H1 (cell line): ENCODE measurements at regions not wholly inside any gene's neighbourhood (a gene's known extent, or its start where the extent isn't known, plus 50 kb on each side); places are given as distances from the start of the nearest gene placed in this dataset.

Experiments
- CTCF ChIA-PET: fragments of 300-600 bp; sonication (Branson Sonifier 250); formaldehyde crosslinking; loops from one replicate; lab custom pipeline; 2021; ENCODE audit not compliant: partially characterized antibody; lab: Charles Lee
- POLR2A ChIA-PET: fragments of 300-600 bp; sonication (Branson Sonifier 250); formaldehyde crosslinking; loops from one replicate; lab custom pipeline; 2021; ENCODE audit warnings: inconsistent platforms; ENCODE audit not compliant: partially characterized antibody; lab: Charles Lee
- DNase-seq, 2 experiments: peaks; one replicate each; pipeline versions ENCODE4 v3.0.0 to v3.0.0-alpha.2; 2010 to 2022; ENCODE audit warnings: low spot score in 2 of 2, low read depth in 1 of 2, mixed read lengths in 1 of 2
- FAIRE-seq: peaks from 2 replicates; lab custom pipeline; 2011; peaks lifted over from hg19 to GRCh38; lab: Jason Lieb, UNC
- H2AFZ ChIP-seq: 2 replicates; pipeline ENCODE4 v1.8.1; 2012; ENCODE audit warnings: low read length, inconsistent platforms
- H2AK5ac ChIP-seq: 2 replicates; pipeline ENCODE4 v1.6.1; 2013; ENCODE audit warnings: low read depth, low read length
- H2BK120ac ChIP-seq: replicated peaks from 2 replicates; pipeline ENCODE3; 2013; ENCODE audit warnings: low read depth, low read length, inconsistent platforms
- H2BK12ac ChIP-seq: 2 replicates; pipeline ENCODE4 v1.6.1; 2013; ENCODE audit warnings: low read depth, low read length
- H2BK15ac ChIP-seq: 2 replicates; pipeline ENCODE4 v1.6.1; 2013; ENCODE audit warnings: low read length
- H2BK20ac ChIP-seq: 2 replicates; pipeline ENCODE4 v1.6.1; 2013; ENCODE audit warnings: low read length
- H2BK5ac ChIP-seq: 2 replicates; pipeline ENCODE4 v1.6.1; 2013; ENCODE audit warnings: low read depth, low read length
- H3K14ac ChIP-seq: 2 replicates; pipeline ENCODE4 v1.6.1; 2013; ENCODE audit warnings: inconsistent platforms; ENCODE audit not compliant: insufficient read length
- H3K18ac ChIP-seq: 2 replicates; pipeline ENCODE4 v1.6.1; 2013; ENCODE audit warnings: low read length; ENCODE audit errors: extremely low read depth
- H3K23ac ChIP-seq: 2 replicates; pipeline ENCODE4 v1.6.1; 2013; ENCODE audit warnings: inconsistent platforms; ENCODE audit not compliant: insufficient read length
- H3K23me2 ChIP-seq: 2 replicates; pipeline ENCODE4 v1.6.1; 2013; ENCODE audit warnings: low read depth, low read length
- H3K27ac ChIP-seq: 2 replicates; pipeline ENCODE4 v1.6.1; 2011; ENCODE audit warnings: low read depth, low read length, inconsistent platforms
- H3K27me3 ChIP-seq, 4 experiments: replicated peaks in 1 of 4; 1 replicate in 1 of 4; 2 replicates in 3 of 4; pipeline versions ENCODE4 v1.6.1 to v1.8.1; 2011 to 2013; ENCODE audit warnings: low read length in 3 of 4, mild to moderate bottlenecking in 3 of 4, inconsistent platforms in 2 of 4, mixed read lengths in 2 of 4, moderate library complexity in 1 of 4; ENCODE audit not compliant: control insufficient read depth in 3 of 4, insufficient read depth in 3 of 4; ENCODE audit errors: extremely low read depth in 1 of 4
- H3K36me3 ChIP-seq, 4 experiments: 2 replicates each; pipeline versions ENCODE4 v1.6.1 to v1.8.1; 2011 to 2013; ENCODE audit warnings: mild to moderate bottlenecking in 4 of 4, low read length in 3 of 4, moderate library complexity in 2 of 4, control low read depth in 1 of 4, inconsistent platforms in 1 of 4; ENCODE audit not compliant: insufficient read depth in 4 of 4, control insufficient read depth in 2 of 4
- H3K4ac ChIP-seq: replicated peaks from 2 replicates; pipeline ENCODE3; 2013; ENCODE audit warnings: low read length, low read depth, mixed read lengths, inconsistent platforms; ENCODE audit not compliant: insufficient read length
- H3K4me1 ChIP-seq, 4 experiments: replicated peaks in 1 of 4; 1 replicate in 1 of 4; 2 replicates in 3 of 4; pipeline versions ENCODE4 v1.6.1 to v1.8.1; 2011 to 2013; ENCODE audit warnings: low read length in 3 of 4, inconsistent platforms in 2 of 4, mixed read lengths in 1 of 4; ENCODE audit not compliant: insufficient read depth in 4 of 4, control insufficient read depth in 3 of 4
- H3K4me2 ChIP-seq, 2 experiments: 2 replicates each; pipeline versions ENCODE4 v1.6.1 to v1.8.1; 2011 to 2013; ENCODE audit warnings: low read depth in 2 of 2, low read length in 2 of 2, control low read depth in 1 of 2, inconsistent platforms in 1 of 2, mild to moderate bottlenecking in 1 of 2; ENCODE audit not compliant: insufficient read depth in 1 of 2
- H3K4me3 ChIP-seq, 4 experiments: fragments of 200-600, 300-600 bp in 1 of 4; sonication (generic), shearing (Covaris generic), sonication (Bioruptor Twin) in 1 of 4; 2 replicates each; pipeline versions ENCODE4 v1.5.1 to v1.8.1; 2011 to 2016; ENCODE audit warnings: low read length in 4 of 4, low read depth in 3 of 4, control low read depth in 2 of 4, inconsistent platforms in 2 of 4, mild to moderate bottlenecking in 2 of 4, mixed read lengths in 1 of 4, moderate library complexity in 1 of 4; ENCODE audit not compliant: insufficient read depth in 2 of 4; ENCODE audit errors: extremely low read depth in 1 of 4
- H3K56ac ChIP-seq: replicated peaks from 2 replicates; pipeline ENCODE3; 2013; ENCODE audit warnings: low read depth, mild to moderate bottlenecking, mixed read lengths, low read length, inconsistent platforms; ENCODE audit not compliant: insufficient read length
- H3K79me1 ChIP-seq: 2 replicates; pipeline ENCODE4 v1.6.1; 2013; ENCODE audit warnings: low read depth, low read length, control low read depth
- H3K79me2 ChIP-seq, 2 experiments: 2 replicates each; pipeline versions ENCODE4 v1.6.1 to v1.8.1; 2012 to 2013; ENCODE audit warnings: low read length in 2 of 2, mild to moderate bottlenecking in 2 of 2, inconsistent platforms in 1 of 2; ENCODE audit not compliant: insufficient read depth in 2 of 2, control insufficient read depth in 1 of 2
- H3K9ac ChIP-seq, 4 experiments: replicated peaks in 1 of 4; 1 replicate in 1 of 4; 2 replicates in 3 of 4; pipeline versions ENCODE4 v1.6.1 to v1.8.1; 2011 to 2013; ENCODE audit warnings: low read depth in 3 of 4, low read length in 3 of 4, control low read depth in 2 of 4, mild to moderate bottlenecking in 2 of 4, moderate library complexity in 2 of 4, inconsistent platforms in 1 of 4; ENCODE audit errors: extremely low read depth in 1 of 4
- H3K9me3 ChIP-seq, 2 experiments: 2 replicates each; pipeline versions ENCODE4 v1.6.1 to v1.8.1; 2012 to 2013; ENCODE audit warnings: mild to moderate bottlenecking in 2 of 2, moderate library complexity in 2 of 2, control low read depth in 1 of 2, inconsistent platforms in 1 of 2, low read depth in 1 of 2, low read length in 1 of 2, mixed read lengths in 1 of 2; ENCODE audit not compliant: insufficient read depth in 2 of 2
- H4K20me1 ChIP-seq, 2 experiments: replicated peaks in 1 of 2; 2 replicates each; pipeline versions ENCODE3 to v1.8.1; 2011 to 2013; ENCODE audit warnings: inconsistent platforms in 2 of 2, low read length in 2 of 2, mild to moderate bottlenecking in 1 of 2; ENCODE audit not compliant: insufficient read depth in 2 of 2, control insufficient read depth in 1 of 2
- H4K5ac ChIP-seq: 2 replicates; pipeline ENCODE4 v1.6.1; 2013; ENCODE audit warnings: low read length, low read depth, mixed read lengths, inconsistent platforms; ENCODE audit not compliant: insufficient read length
- H4K8ac ChIP-seq: 2 replicates; pipeline ENCODE4 v1.8.0; 2013; ENCODE audit warnings: mild to moderate bottlenecking, moderate library complexity, low read length, inconsistent platforms; ENCODE audit not compliant: insufficient read depth; ENCODE audit errors: extremely low read depth
- H4K91ac ChIP-seq: replicated peaks from 2 replicates; pipeline ENCODE3; 2013; ENCODE audit warnings: low read length, mixed read lengths, inconsistent platforms; ENCODE audit not compliant: insufficient read length
- ATF2 ChIP-seq: IDR thresholded peaks from 2 replicates; pipeline ENCODE4 v1.6.1; 2012; ENCODE audit warnings: low read length, inconsistent platforms
- KDM1A ChIP-seq: fragments of 200-600, 300-600 bp; sonication (generic); IDR thresholded peaks from 2 replicates; pipeline ENCODE4 v1.7.1; 2016; ENCODE audit warnings: mild to moderate bottlenecking, low read length, borderline replicate concordance
- MAFK ChIP-seq: IDR thresholded peaks from 2 replicates; pipeline ENCODE4 v1.6.1; 2012; ENCODE audit warnings: low read depth, mild to moderate bottlenecking, improper control_type of control experiment, low read length
- SP4 ChIP-seq: IDR thresholded peaks from 2 replicates; pipeline ENCODE4 v1.6.1; 2012; ENCODE audit warnings: low read length, inconsistent platforms
- WGBS, 2 experiments: shearing (Covaris generic) in 1 of 2; methylation state at CpG; one replicate each; pipeline versions ENCODE4 v1.1.6 to v1.1.7; 2013 to 2015; ENCODE audit warnings: low lambda C conversion rate in 2 of 2, mixed read lengths in 2 of 2, inconsistent platforms in 1 of 2, low coverage in 1 of 2, missing lambda C conversion rate in 1 of 2; ENCODE audit not compliant: insufficient replicate concordance in 2 of 2, insufficient coverage in 1 of 2, insufficient read length in 1 of 2; ENCODE audit errors: extremely low coverage in 1 of 2, missing lambda C conversion rate in 1 of 2; 5-methylcytosine and 5-hydroxymethylcytosine counted together

GRCh38 chr6:9933677-9934076, 481.2 kb downstream of the TFAP2A start (continued):
- no peak for TF ChIP-seq SP4

- WGBS, 2 experiments = 100% methylated on average over 1 of the region's 1 CpG; no CpG with 5 or more reads in 1 of the 2 experiments
These were observed 487.6 kb downstream of the TFAP2A start for GRCh38 chr6:9927275-9927674.

More at GRCh38 chr6:9927275-9927674, 487.6 kb downstream of the TFAP2A start:
- H3K18ac ChIP-seq = no peak overlapping the region
- H3K36me3 ChIP-seq = no peaks in the 10 kb centered on the region
- H3K56ac ChIP-seq = no peak overlapping the region
- H2BK12ac ChIP-seq = no peak overlapping the region
- POLR2A ChIA-PET = no interaction called here
- H4K5ac ChIP-seq = no peak overlapping the region
- H3K4me1 ChIP-seq = no peaks in the 10 kb centered on the region
- H3K14ac ChIP-seq = no peak overlapping the region
- no peaks in the 10 kb centered on the region for H3K9me3 ChIP-seq
- no peaks in the 10 kb centered on the region for H3K79me1 ChIP-seq
- H3K4ac ChIP-seq = no peak overlapping the region
- no peaks in the 10 kb centered on the region for H3K79me2 ChIP-seq
- H4K20me1 ChIP-seq = no peaks in the 10 kb centered on the region
- no peak overlapping the region for H2BK120ac ChIP-seq
- H2BK20ac ChIP-seq = no peak overlapping the region
- FAIRE-seq = no peak
- no peaks in the 10 kb centered on the region for H3K27me3 ChIP-seq
- DNase-seq = no peak
- H2BK15ac ChIP-seq = no peak overlapping the region
- no peak overlapping the region for H3K4me2 ChIP-seq
- no peak overlapping the region for H3K23ac ChIP-seq
- CTCF ChIA-PET = interaction anchor here (0.7 kb wide), 1 partner anchor 144 kb away, joined by 3 read pairs; no protein-coding TSS in a partner anchor
- H3K9ac ChIP-seq = no peak overlapping the region
- no peak overlapping the region for H4K8ac ChIP-seq
- H3K27ac ChIP-seq = no peak overlapping the region
- H2BK5ac ChIP-seq = no peak overlapping the region
- no peak overlapping the region for H2AK5ac ChIP-seq
- H2AFZ ChIP-seq = peak overlapping the region; percentile 26; the same call in 1 of the 2 replicates
- H3K4me3 ChIP-seq = no peak overlapping the region
- H4K91ac ChIP-seq = no peak overlapping the region
- H3K23me2 ChIP-seq = no peaks in the 10 kb centered on the region
- no peak for TF ChIP-seq KDM1A
- TF ChIP-seq MAFK = peak; percentile 48; the same call in 1 of the 2 replicates
- TF ChIP-seq ATF2 = no peak
